Omental fat pad (tissue), 3 donors: ENCODE measurements at regions not wholly inside any gene's neighbourhood (a gene's known extent, or its start where the extent isn't known, plus 50 kb on each side); places are given as distances from the start of the nearest gene placed in this dataset.
"Not testable (repeated sequence)": the region's sequence is repeated elsewhere in the genome, so short reads cannot be mapped to it uniquely, and the experiment has no call there.

Experiments
- ATAC-seq: fragments of 150-250 bp; one replicate; pipeline ENCODE4 v1.9.1; 2016; ENCODE audit warnings: mild to moderate bottlenecking, moderate library complexity; ENCODE audit not compliant: low FRiP score
- DNase-seq: peaks from one replicate; pipeline ENCODE4 v3.0.0-alpha.2; 2019; ENCODE audit warnings: low spot score
- TF ChIP-seq, protein P1 (sequence below), 3 donors: fragments of 450-650 bp; IDR thresholded peaks; one replicate each; pipeline ENCODE4 v1.5.1; 2016 to 2017; ENCODE audit warnings: antibody characterized with exemption in 3 of 3, mild to moderate bottlenecking in 3 of 3, moderate library complexity in 2 of 3

DNA sequence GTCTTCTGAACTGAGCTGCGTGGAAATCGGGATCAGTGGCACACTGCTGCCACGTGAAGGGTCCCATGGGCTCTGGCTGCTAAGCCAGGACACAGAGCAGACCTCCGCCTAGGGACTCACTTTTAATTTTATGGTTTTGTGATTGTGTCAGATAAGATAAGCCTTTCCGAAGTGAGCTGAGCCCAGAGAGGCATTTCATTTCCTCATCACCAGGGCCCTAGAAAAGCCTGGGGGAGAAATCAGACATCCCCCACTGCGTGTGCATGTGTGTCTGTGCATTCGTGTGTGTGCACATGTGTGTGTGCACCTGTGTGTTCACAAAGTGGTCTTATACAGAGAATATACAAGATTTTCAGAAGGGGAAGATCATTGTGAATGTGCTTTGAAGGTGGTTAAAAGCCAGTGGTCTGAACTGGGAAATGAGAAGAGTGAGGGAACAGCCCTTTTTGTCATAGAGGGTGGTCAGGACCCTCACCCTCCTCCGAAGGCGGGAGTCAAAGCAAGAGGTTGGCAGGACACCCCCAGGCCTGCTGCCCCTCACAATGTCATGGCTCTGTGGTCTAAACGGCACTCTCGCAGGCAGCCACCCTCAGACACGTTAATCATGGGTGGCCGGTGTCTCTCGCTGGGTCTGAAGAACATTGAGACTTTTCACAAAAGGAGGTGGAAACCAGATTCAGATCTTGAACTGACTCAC, 176.1 kb upstream of the PFKP start:
- no peak for ATAC-seq
- no peak for DNase-seq
- TF ChIP-seq, protein P1, sequence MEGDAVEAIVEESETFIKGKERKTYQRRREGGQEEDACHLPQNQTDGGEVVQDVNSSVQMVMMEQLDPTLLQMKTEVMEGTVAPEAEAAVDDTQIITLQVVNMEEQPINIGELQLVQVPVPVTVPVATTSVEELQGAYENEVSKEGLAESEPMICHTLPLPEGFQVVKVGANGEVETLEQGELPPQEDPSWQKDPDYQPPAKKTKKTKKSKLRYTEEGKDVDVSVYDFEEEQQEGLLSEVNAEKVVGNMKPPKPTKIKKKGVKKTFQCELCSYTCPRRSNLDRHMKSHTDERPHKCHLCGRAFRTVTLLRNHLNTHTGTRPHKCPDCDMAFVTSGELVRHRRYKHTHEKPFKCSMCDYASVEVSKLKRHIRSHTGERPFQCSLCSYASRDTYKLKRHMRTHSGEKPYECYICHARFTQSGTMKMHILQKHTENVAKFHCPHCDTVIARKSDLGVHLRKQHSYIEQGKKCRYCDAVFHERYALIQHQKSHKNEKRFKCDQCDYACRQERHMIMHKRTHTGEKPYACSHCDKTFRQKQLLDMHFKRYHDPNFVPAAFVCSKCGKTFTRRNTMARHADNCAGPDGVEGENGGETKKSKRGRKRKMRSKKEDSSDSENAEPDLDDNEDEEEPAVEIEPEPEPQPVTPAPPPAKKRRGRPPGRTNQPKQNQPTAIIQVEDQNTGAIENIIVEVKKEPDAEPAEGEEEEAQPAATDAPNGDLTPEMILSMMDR (IDR thresholded peaks at IDR 0.05): no peak

DNA sequence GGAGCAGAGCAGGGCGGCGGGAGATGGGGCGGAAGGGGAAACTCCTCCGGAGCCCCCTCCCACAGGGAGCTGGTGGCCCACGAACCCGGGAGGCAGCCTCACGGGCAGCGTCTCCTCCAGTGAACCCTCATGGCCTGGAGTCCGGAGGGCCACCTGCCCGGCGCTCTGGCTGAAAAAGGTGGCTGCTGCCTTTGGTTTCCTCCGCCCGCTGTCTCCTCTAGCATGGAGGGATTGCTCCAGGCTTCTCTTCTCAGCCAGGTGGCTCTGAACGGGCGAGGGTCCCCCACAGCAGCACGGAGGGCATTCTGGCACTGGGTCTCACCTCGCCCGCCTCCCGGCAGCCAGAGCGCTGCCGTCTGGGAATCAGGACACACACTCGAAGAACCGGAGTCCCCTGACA, 177.3 kb upstream of the PFKP start:
- no peak for ATAC-seq
- TF ChIP-seq, protein P1 (IDR thresholded peaks at IDR 0.05): no peak
- DNase-seq: no peak

DNA sequence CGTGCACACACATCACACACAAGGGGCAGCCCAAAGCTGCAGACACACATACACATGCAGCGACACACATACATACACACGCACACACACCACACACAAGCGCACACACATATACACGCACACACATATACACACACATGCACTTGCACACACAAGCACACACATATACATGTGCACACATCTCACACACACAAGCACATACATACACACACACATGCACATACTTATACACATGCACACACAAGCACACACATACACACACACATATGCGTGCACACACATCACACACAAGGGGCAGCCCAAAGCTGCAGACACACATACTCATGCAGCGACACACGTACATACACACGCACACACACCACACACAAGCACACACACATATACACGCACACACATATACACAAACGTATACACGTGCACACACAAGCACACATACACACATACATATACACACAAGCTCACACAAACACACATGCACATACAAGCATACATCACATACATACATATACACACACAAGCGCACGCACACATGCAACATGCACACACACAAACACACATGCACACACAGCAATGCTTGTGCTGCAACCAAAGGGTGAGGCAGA, 178.8 kb upstream of the PFKP start:
- DNase-seq (no peak), ATAC-seq (no peak)
- TF ChIP-seq, protein P1 (IDR thresholded peaks at IDR 0.05): no peak

DNA sequence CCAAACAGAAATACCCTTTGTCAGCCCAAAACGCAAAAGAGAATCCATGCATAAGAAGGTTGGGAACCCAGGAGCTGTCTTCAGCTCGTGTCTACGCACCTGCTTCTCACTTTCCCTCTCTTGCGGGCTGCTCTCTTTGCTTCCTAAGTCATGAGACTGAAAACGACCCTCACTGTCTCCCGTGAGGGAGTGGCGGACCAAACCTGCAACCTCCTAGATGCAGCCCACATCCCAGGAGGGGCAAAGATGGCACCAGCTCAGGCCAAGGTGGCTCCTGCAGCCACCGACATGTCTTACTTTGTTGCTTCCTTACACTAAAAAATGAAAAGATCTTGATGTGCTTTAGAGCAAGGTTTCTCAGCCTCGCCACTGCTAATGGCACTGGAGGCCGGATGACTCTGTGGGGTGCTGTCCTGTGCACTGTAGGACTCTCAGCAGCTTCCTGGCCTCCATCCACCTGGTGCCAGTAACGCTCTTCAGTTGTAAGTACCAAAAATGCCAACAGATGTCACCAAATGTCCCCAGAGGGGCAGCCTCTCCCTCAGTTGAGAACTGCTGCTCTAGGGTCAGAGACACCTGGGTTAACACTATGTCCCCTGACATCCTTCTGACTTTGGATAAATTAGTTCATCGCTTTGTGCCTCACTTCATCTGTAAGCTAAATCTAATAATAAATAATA, 179.8 kb upstream of the PFKP start:
- DNase-seq (no peak), ATAC-seq (no peak)
- TF ChIP-seq, protein P1 (IDR thresholded peaks at IDR 0.05): no peak

DNA sequence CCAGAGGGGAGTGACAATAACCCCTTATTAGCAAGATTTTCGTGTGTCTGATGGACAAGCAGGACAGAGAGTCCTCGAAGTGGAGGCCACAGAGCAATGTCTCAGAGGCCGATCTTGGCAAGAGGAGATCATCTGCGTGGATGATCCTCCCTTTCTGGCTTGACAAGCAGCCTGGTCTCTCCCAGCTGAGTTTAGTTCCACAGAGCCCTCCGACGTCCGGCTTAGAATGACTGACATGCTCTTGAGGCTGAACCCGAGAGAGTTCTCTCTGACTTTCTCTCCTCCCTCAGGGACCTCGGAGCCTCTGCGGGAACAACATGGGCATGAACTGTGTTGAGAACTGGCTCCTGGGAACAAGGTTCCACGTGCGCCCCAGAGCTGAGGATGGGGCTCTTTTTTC, 180.7 kb upstream of the PFKP start:
- ATAC-seq (no peak), DNase-seq (no peak)
- TF ChIP-seq, protein P1 (IDR thresholded peaks at IDR 0.05): no peak

DNA sequence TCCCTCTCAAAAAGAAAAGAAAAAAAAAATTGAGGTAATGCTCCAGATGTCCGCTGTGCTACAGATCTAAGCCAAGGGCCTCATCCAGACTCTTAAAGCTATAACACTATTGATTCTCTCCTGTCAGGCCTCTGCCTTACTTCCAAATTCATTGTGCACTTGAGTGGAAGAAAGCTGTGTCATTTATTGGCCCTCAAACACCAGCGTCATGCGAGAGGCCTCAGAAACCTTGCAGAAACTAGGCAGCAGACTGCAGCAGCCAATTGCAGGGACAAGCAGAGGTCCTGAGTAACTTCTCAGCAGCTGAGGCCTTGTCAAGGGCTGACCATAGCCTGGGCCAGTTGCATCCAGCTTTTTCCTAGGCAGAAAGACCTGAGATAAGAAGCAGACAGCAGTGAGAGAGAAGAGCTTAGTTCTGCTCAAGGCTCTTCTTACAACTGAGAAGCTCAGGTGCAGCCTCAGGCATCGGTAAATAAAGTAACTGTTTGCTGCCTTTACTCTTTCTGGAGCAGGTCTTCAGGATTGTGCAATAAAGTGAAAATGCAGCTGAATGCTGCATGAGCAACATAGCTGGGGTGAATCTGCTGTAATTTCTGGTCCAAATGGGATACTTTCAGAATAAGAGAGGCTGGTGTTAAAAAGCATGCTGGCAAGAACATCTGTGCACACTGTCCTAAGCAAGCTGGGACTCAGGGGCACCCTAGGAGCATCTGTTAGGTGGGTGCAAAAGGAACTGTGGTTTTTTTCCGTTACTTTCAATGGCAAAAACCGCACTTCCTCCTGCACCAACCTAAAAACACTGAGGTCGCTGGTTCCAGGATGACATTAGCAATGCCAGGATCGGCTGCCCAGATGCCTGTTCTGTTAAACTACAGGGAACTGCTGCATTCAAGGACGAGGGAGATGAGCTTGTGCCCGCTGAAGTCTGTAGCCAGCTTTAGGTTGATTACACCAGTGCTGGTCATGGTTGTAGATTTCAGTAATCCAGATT, 181.8 kb upstream of the PFKP start:
- TF ChIP-seq, protein P1 (IDR thresholded peaks at IDR 0.05): no peak
- ATAC-seq (no peak), DNase-seq (no peak)

DNA sequence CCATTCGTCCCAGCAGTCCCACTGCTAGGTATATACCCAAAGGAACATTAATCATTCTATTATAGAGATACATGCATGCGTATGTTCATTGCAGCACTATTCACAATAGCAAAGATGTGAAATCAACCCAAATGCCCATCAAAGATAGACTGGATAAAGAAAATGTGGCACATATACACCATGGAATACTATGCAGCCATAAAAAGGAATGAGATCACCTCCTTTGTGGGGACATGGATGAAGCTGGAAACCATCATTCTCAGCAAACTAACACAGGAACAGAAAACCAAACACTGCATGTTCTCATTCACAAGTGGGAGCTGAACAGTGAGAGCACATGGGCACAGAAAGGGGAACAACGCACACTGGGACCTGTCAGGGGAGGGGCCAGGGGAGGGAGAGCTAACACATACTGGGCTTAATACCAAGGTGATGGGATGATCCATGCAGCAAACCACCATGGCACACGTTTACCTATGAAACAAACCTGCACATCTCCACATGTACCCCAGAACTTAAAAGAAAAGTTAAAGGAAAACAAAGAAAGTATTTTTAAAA, 183.3 kb upstream of the PFKP start:
- DNase-seq, ATAC-seq: not testable (repeated sequence)
